Coronary artery (tissue), 2 donors: ENCODE measurements at regions not wholly inside any gene's neighbourhood (a gene's known extent, or its start where the extent isn't known, plus 50 kb on each side); places are given as distances from the start of the nearest gene placed in this dataset.

Source experiments
- DNase-seq: peaks from one replicate; pipeline ENCODE4 v3.0.0-alpha.2; 2017; ENCODE audit warnings: low spot score
- H3K27ac ChIP-seq, 2 donors: fragments of 200-600 bp; sonication (generic); one replicate each; pipeline ENCODE4 v1.5.1; 2016 to 2019
- H3K4me3 ChIP-seq: fragments of 200-600 bp; sonication (generic); 2 replicates; pipeline ENCODE4 v1.5.1; 2016; ENCODE audit warnings: mild to moderate bottlenecking, moderate library complexity
- CTCF ChIP-seq: fragments of 200-600 bp; sonication (generic); IDR thresholded peaks from one replicate; pipeline ENCODE4 v1.5.1; 2019; ENCODE audit warnings: antibody characterized with exemption

DNA sequence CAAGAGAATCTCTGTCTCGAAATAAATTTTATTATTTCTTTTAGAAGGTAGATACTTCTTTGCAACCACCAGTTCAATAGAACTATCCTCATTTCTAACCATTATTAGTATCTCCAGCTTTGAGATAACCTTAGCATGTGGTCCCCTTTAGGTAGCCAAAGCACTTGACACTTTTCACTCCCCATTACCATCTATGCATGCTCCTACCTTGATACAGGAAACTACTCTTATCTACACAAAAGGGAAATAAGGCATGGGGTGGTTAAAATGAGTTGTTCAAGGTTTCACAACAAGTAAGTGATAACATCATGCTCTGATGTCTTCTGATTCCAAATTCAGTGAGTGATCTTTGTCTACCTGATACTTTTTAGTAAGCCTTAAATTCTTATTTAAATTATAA is 308.2 kb upstream of the CHORDC1 start:
- no peak for TF ChIP-seq CTCF
- no peak for DNase-seq
- Histone ChIP-seq H3K4me3 (no peak overlapping the region), H3K27ac (no peak overlapping the region)

DNA sequence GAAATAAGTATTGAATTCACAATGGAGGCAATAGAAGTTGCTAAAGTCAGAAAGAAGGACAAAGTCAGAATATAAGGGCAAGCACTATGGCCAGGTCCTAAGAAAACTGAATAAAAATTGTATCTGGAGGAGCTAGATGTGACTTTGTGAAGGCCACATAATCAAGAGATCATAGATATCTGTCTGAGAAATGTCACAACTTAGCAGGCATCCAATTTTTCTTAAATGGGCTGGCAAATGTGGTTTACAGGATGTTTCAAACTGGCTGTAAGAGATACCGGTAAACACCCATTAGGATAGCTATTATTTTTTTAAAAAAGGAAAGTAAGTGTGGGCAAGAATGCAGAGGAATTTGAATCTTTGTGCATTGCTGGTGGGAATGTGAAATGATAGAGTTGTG is 303.1 kb upstream of the CHORDC1 start:
- Histone ChIP-seq H3K27ac (no peak overlapping the region), H3K4me3 (no peak overlapping the region)
- no peak for DNase-seq
- no peak for TF ChIP-seq CTCF

DNA sequence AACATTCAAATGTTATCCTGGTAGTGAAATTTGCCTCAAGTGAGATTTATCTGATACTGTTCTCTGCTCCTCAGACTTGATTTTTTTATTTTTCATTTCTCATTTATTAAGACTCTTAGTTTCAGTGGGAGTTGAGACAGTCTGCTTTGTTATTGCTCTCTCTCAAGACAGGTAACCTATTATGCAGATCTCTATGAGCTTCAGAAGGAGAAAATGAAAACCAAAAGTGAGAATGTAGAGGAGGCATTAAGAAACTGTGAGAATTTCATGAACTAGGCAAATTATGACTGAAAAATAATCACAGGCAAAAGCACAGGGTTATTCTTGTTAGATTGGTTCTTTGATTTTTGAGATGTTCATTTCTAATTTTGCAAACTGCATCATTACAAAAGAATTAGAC is 290.0 kb upstream of the CHORDC1 start:
- no peak for DNase-seq
- no peak for TF ChIP-seq CTCF
- Histone ChIP-seq H3K27ac (no peak overlapping the region), H3K4me3 (no peak overlapping the region)

DNA sequence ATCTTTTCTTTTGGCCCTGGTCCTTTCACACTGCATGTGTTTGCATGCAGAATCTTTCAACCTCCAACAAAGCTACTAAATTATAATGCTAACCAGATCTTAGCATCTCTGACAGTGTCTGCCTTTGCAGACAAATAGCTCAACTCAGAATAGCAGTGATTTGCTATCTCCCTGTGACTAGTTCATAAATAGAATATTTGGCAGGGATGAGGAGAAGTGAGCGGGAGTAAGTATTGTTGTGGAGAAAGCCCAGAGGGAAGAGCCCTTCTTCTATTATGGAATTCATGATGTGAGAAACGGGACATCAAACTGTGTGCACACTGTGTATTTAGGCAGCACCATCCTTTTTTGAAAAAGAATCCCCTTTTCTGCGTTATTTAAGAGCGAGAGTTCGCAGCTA is 288.0 kb upstream of the CHORDC1 start:
- no peak overlapping the region for H3K4me3 ChIP-seq
- no peak for TF ChIP-seq CTCF
- H3K27ac ChIP-seq, result no peak overlapping the region
- DNase-seq, result no peak

- Histone ChIP-seq H3K4me3 (no peak overlapping the region), H3K27ac (no peak overlapping the region)
- DNase-seq, result no peak
- no peak for TF ChIP-seq CTCF
Measured at GRCh38 chr11:90500922-90501568, 278.2 kb upstream of the CHORDC1 start.

- no peak for DNase-seq
- no peak overlapping the region for H3K27ac ChIP-seq
- TF ChIP-seq CTCF, result no peak
Measured at GRCh38 chr11:90496722-90497121, 273.9 kb upstream of the CHORDC1 start.

GRCh38 chr11:90493379-90493778 is 270.5 kb upstream of the CHORDC1 start:
- DNase-seq, result no peak
- H3K4me3 ChIP-seq, result no peak overlapping the region
- no peak overlapping the region for H3K27ac ChIP-seq
- no peak for TF ChIP-seq CTCF

More at GRCh38 chr11:90496722-90497121, 273.9 kb upstream of the CHORDC1 start:
- H3K4me3 ChIP-seq, result no peak overlapping the region
